CD14-positive monocyte (primary cell): ENCODE measurements at regions not wholly inside any gene's neighbourhood (a gene's known extent, or its start where the extent isn't known, plus 50 kb on each side); places are given as distances from the start of the nearest gene placed in this dataset.

Source experiments
- DNase-seq, 3 donors: peaks; one replicate each; pipeline ENCODE4 v3.0.0-alpha.2; 2011 to 2022
- H2AFZ ChIP-seq: 2 replicates; pipeline ENCODE4 v1.6.0; 2012; ENCODE audit warnings: mild to moderate bottlenecking, low read depth, low read length, inconsistent platforms; ENCODE audit not compliant: insufficient read depth, poor library complexity, severe bottlenecking
- H3K27ac ChIP-seq, 2 donors: 1 replicate in 1 of 2; 2 replicates in 1 of 2; pipeline ENCODE4 v1.5.1; 2012 to 2013; ENCODE audit warnings: low read length in 2 of 2, control low read depth in 1 of 2, inconsistent platforms in 1 of 2, low read depth in 1 of 2, mild to moderate bottlenecking in 1 of 2
- H3K27me3 ChIP-seq, 2 donors: one replicate each; pipeline versions ENCODE4 v1.6.0 to v1.6.1; 2011 to 2013; ENCODE audit warnings: low read length in 2 of 2; ENCODE audit not compliant: control insufficient read depth in 2 of 2, insufficient read depth in 2 of 2
- H3K36me3 ChIP-seq, 2 donors: replicated peaks in 1 of 2; 1 replicate in 1 of 2; 2 replicates in 1 of 2; pipeline versions ENCODE4 v1.5.1 to v1.6.1; 2012 to 2013; ENCODE audit warnings: low read length in 2 of 2, control low read depth in 1 of 2, inconsistent platforms in 1 of 2, mild to moderate bottlenecking in 1 of 2; ENCODE audit not compliant: insufficient read depth in 2 of 2, control insufficient read depth in 1 of 2
- H3K4me1 ChIP-seq, 2 donors: 1 replicate in 1 of 2; 2 replicates in 1 of 2; pipeline versions ENCODE4 v1.5.1 to v1.6.1; 2012 to 2013; ENCODE audit warnings: low read length in 2 of 2, control low read depth in 1 of 2, inconsistent platforms in 1 of 2, mild to moderate bottlenecking in 1 of 2, moderate library complexity in 1 of 2; ENCODE audit not compliant: insufficient read depth in 2 of 2, control insufficient read depth in 1 of 2
- H3K4me2 ChIP-seq: replicated peaks from 2 replicates; pipeline ENCODE3; 2012; ENCODE audit warnings: low read length, moderate library complexity, mild to moderate bottlenecking; ENCODE audit not compliant: poor library complexity, severe bottlenecking; ENCODE audit errors: extremely low read depth
- H3K4me3 ChIP-seq, 3 experiments: fragments of 200-600 bp in 1 of 3; sonication (generic) in 1 of 3; replicated peaks in 1 of 3; 1 replicate in 2 of 3; 2 replicates in 1 of 3; pipeline ENCODE4 v1.5.1; 2011 to 2013; ENCODE audit warnings: low read length in 3 of 3, mild to moderate bottlenecking in 3 of 3, control low read depth in 2 of 3, low read depth in 2 of 3, inconsistent platforms in 1 of 3, moderate library complexity in 1 of 3
- H3K79me2 ChIP-seq: 2 replicates; pipeline ENCODE4 v1.6.0; 2012; ENCODE audit warnings: mild to moderate bottlenecking, control low read depth, inconsistent platforms, low read length, moderate library complexity; ENCODE audit not compliant: insufficient read depth
- H3K9ac ChIP-seq: 2 replicates; pipeline ENCODE4 v1.6.0; 2017; ENCODE audit warnings: low read length, mild to moderate bottlenecking; ENCODE audit not compliant: insufficient read depth, poor library complexity, severe bottlenecking
- H3K9me3 ChIP-seq, 2 donors: replicated peaks in 1 of 2; 1 replicate in 1 of 2; 2 replicates in 1 of 2; pipeline versions ENCODE4 v1.5.1 to v1.6.1; 2012 to 2013; ENCODE audit warnings: low read length in 2 of 2, control low read depth in 1 of 2; ENCODE audit not compliant: control insufficient read depth in 1 of 2, insufficient read depth in 1 of 2
- H4K20me1 ChIP-seq: 2 replicates; pipeline ENCODE4 v1.6.0; 2012; ENCODE audit warnings: mild to moderate bottlenecking, low read length, control low read depth, moderate library complexity; ENCODE audit not compliant: insufficient read depth
- H3K27ac Mint-ChIP-seq, 7 donors: one replicate each; pipeline ENCODE4 v1.8.0; 2020; ENCODE audit warnings: mild to moderate bottlenecking in 7 of 7, mixed read lengths in 7 of 7, moderate library complexity in 6 of 7, inconsistent platforms in 2 of 7
- H3K27me3 Mint-ChIP-seq, 3 donors: one replicate each; pipeline ENCODE4 v1.8.0; 2021 to 2022; ENCODE audit warnings: low read depth in 3 of 3, mild to moderate bottlenecking in 3 of 3, mixed read lengths in 3 of 3, moderate library complexity in 3 of 3, inconsistent platforms in 1 of 3
- H3K36me3 Mint-ChIP-seq, 2 donors: one replicate each; pipeline ENCODE4 v1.8.0; 2020; ENCODE audit warnings: mixed read lengths in 2 of 2, inconsistent platforms in 1 of 2, mild to moderate bottlenecking in 1 of 2
- H3K4me1 Mint-ChIP-seq: one replicate; pipeline ENCODE4 v1.8.0; 2020; ENCODE audit warnings: mild to moderate bottlenecking, mixed read lengths
- H3K4me3 Mint-ChIP-seq, 2 donors: one replicate each; pipeline ENCODE4 v1.8.0; 2020; ENCODE audit warnings: mild to moderate bottlenecking in 2 of 2, mixed read lengths in 2 of 2, moderate library complexity in 1 of 2
- H3K9me3 Mint-ChIP-seq, 7 donors: one replicate each; pipeline ENCODE4 v1.8.0; 2020 to 2022; ENCODE audit warnings: mixed read lengths in 7 of 7, mild to moderate bottlenecking in 6 of 7, moderate library complexity in 6 of 7, inconsistent platforms in 2 of 7
- CTCF ChIP-seq: fragments of 200-600 bp; IDR thresholded peaks from one replicate; pipeline ENCODE4 v1.8.0; 2022; ENCODE audit warnings: antibody characterized with exemption, mild to moderate bottlenecking
- WGBS: methylation state at CpG from one replicate; pipeline ENCODE4 v1.1.5; 2013; ENCODE audit warnings: missing lambda C conversion rate; ENCODE audit not compliant: insufficient coverage; 5-methylcytosine and 5-hydroxymethylcytosine counted together
- intact Hi-C, 2 donors: fragments of 100-400 bp; cut with micrococcal nuclease; formaldehyde crosslinking; loops; one replicate each; pipeline versions ENCODE4 v1.15.0 to v1.15.1; 2023

- H3K4me3 Mint-ChIP-seq, result no peak overlapping the region
- Histone ChIP-seq H4K20me1 (no peaks in the 10 kb centered on the region), H2AFZ (no peak overlapping the region), H3K9me3 (no peaks in the 10 kb centered on the region), H3K27ac (no peak overlapping the region), H3K4me3 (no peak overlapping the region), H3K9ac (no peak overlapping the region), H3K79me2 (no peaks in the 10 kb centered on the region), H3K27me3 (no peaks in the 10 kb centered on the region), H3K4me2 (no peak overlapping the region), H3K4me1 (no peaks in the 10 kb centered on the region), H3K36me3 (no peaks in the 10 kb centered on the region)
- H3K27ac Mint-ChIP-seq, result peak overlapping the region in 1 of 7 donors; percentile 16
- peaks cover 0 to 2% (median 0%) of the 10 kb centered on the region in 7 donors for H3K9me3 Mint-ChIP-seq
- H3K36me3 Mint-ChIP-seq, result no peaks in the 10 kb centered on the region
- no peaks in the 10 kb centered on the region for H3K4me1 Mint-ChIP-seq
- DNase-seq, result no peak
- no peaks in the 10 kb centered on the region for H3K27me3 Mint-ChIP-seq
- no peak for TF ChIP-seq CTCF
- intact Hi-C loops, result no loop called here
- WGBS, result no CpG with 5 or more reads among the region's 9 CpGs
These were observed 1513.3 kb downstream of the FAM181B start for GRCh38 chr11:81220146-81220895.

DNA sequence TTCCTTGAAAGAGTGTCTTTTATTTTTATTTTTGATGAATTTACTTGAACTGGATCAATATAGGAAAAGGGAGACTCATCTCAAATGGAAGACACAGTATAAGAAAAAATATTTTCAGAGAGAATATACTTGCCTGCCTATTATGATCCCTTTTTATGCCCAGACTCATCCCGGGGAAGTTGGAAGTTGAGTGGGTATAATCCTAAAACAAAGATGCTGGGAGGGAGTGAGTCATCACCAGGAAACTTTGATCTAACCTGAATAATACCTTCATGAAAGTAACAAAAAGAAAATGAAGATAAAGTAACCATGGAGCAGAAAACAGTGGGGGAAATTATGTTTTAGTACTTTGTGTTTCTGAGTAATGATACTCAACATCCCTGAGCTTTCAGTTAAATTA lies 1514.0 kb downstream of the FAM181B start:
- peaks cover 0 to 5% (median 0%) of the 10 kb centered on the region in 7 donors for H3K9me3 Mint-ChIP-seq
- no peak overlapping the region for H3K9ac ChIP-seq
- WGBS, result no CpG with 5 or more reads among the region's 1 CpG

More for the DNA sequence above, 1514.0 kb downstream of the FAM181B start:
- Histone ChIP-seq H3K4me1 (no peaks in the 10 kb centered on the region), H3K36me3 (no peaks in the 10 kb centered on the region), H3K79me2 (no peaks in the 10 kb centered on the region), H3K4me3 (no peak overlapping the region), H3K9me3 (no peaks in the 10 kb centered on the region), H3K4me2 (no peak overlapping the region), H2AFZ (no peak overlapping the region), H3K27ac (no peak overlapping the region), H3K27me3 (no peaks in the 10 kb centered on the region), H4K20me1 (no peaks in the 10 kb centered on the region)
- TF ChIP-seq CTCF, result no peak
- Mint-ChIP-seq H3K4me1 (no peaks in the 10 kb centered on the region), H3K27me3 (no peaks in the 10 kb centered on the region), H3K4me3 (no peak overlapping the region), H3K27ac (no peak overlapping the region), H3K36me3 (no peaks in the 10 kb centered on the region)
- intact Hi-C loops, result no loop called here
- DNase-seq, result no peak
